B cell (primary cell): ENCODE measurements at regions not wholly inside any gene's neighbourhood (a gene's known extent, or its start where the extent isn't known, plus 50 kb on each side); places are given as distances from the start of the nearest gene placed in this dataset.

Experiments
- EZH2 ChIP-seq: IDR thresholded peaks from 2 replicates; pipeline ENCODE4 v1.6.1; 2012; ENCODE audit warnings: borderline replicate concordance, low read depth, mild to moderate bottlenecking, moderate library complexity, low read length; ENCODE audit not compliant: insufficient read depth, poor library complexity, severe bottlenecking
- TF ChIP-seq, protein P1 (sequence below): fragments of 200-600 bp; IDR thresholded peaks from one replicate; pipeline ENCODE4 v1.8.0; 2022; ENCODE audit warnings: antibody characterized with exemption, mild to moderate bottlenecking

DNA sequence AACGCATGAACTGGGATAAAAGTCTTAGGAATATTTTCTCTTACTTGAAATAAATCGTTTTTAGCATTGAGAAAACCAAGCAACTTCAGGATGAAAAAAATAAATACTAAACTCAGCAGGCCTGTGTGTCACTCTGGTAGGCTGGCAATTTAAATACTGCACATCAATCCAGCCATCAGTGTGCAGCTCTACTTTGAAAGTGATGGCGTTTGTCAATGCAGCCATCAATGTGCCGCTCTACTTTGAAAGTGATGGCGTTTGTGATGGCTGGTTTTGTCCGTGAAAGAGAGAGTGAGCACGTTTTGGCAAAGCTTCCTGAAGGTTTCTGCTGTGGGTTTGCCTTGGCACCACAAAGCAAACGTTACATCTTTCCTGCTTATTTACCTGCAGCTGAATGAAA, 543.5 kb upstream of the SALL3 start:
- TF ChIP-seq, protein P1, sequence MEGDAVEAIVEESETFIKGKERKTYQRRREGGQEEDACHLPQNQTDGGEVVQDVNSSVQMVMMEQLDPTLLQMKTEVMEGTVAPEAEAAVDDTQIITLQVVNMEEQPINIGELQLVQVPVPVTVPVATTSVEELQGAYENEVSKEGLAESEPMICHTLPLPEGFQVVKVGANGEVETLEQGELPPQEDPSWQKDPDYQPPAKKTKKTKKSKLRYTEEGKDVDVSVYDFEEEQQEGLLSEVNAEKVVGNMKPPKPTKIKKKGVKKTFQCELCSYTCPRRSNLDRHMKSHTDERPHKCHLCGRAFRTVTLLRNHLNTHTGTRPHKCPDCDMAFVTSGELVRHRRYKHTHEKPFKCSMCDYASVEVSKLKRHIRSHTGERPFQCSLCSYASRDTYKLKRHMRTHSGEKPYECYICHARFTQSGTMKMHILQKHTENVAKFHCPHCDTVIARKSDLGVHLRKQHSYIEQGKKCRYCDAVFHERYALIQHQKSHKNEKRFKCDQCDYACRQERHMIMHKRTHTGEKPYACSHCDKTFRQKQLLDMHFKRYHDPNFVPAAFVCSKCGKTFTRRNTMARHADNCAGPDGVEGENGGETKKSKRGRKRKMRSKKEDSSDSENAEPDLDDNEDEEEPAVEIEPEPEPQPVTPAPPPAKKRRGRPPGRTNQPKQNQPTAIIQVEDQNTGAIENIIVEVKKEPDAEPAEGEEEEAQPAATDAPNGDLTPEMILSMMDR, result no peak
- TF ChIP-seq EZH2, result no peak
